Endothelial cell of umbilical vein (primary cell): ENCODE measurements at regions not wholly inside any gene's neighbourhood (a gene's known extent, or its start where the extent isn't known, plus 50 kb on each side); places are given as distances from the start of the nearest gene placed in this dataset.

Source experiments
- BruUV-seq: library from RNA; stranded (reverse); fragments of 400-500 nt; replicated peaks from 2 replicates; lab custom pipeline; 2021; lab: Mats Ljungman, UMichigan
- CTCF ChIA-PET: fragments of 300-600, 350-600 bp; sonication (Branson Sonifier 250); formaldehyde crosslinking; loops from one replicate; lab custom pipeline; 2021; ENCODE audit warnings: antibody characterized with exemption, inconsistent platforms; lab: Charles Lee
- POLR2A ChIA-PET: fragments of 300-600, 350-600 bp; sonication (Branson Sonifier 250); formaldehyde crosslinking; loops from one replicate; lab custom pipeline; 2021; ENCODE audit warnings: antibody characterized with exemption, inconsistent platforms; lab: Charles Lee
- DNase-seq: peaks from one replicate; pipeline ENCODE4 v3.0.0-alpha.2; 2011; ENCODE audit warnings: low read depth, low spot score
- FAIRE-seq: peaks from 2 replicates; lab custom pipeline; 2011; peaks lifted over from hg19 to GRCh38; lab: Jason Lieb, UNC
- H2AFZ ChIP-seq: 2 replicates; pipeline ENCODE4 v1.6.0; 2012; ENCODE audit warnings: low read depth, low read length, control low read depth, inconsistent platforms
- H3K27ac ChIP-seq: 2 replicates; pipeline ENCODE4 v1.5.1; 2011; ENCODE audit warnings: low read depth, mild to moderate bottlenecking, control low read depth, low read length, moderate library complexity; ENCODE audit not compliant: insufficient read depth
- H3K27me3 ChIP-seq, 2 experiments: 2 replicates each; pipeline versions ENCODE4 v1.6.0 to v1.6.1; 2011; ENCODE audit warnings: low read length in 2 of 2, mixed read lengths in 1 of 2; ENCODE audit not compliant: control insufficient read depth in 2 of 2, insufficient read depth in 2 of 2
- H3K36me3 ChIP-seq, 2 experiments: 2 replicates in 1 of 2; 3 replicates in 1 of 2; pipeline ENCODE4 v1.5.1; 2011; ENCODE audit warnings: low read length in 2 of 2, mild to moderate bottlenecking in 1 of 2, moderate library complexity in 1 of 2; ENCODE audit not compliant: control insufficient read depth in 2 of 2, insufficient read depth in 2 of 2; ENCODE audit errors: extremely low read depth in 1 of 2
- H3K4me1 ChIP-seq: 3 replicates; pipeline ENCODE4 v1.5.1; 2011; ENCODE audit warnings: mild to moderate bottlenecking, low read length; ENCODE audit not compliant: control insufficient read depth, insufficient read depth; ENCODE audit errors: extremely low read depth
- H3K4me2 ChIP-seq: 2 replicates; pipeline ENCODE4 v1.6.1; 2011; ENCODE audit warnings: low read length, control low read depth, mixed read lengths; ENCODE audit not compliant: insufficient read depth
- H3K4me3 ChIP-seq, 3 experiments: fragments of 200-600 bp in 1 of 3; sonication (generic), shearing (Covaris generic) in 1 of 3; replicated peaks in 1 of 3; 2 replicates each; pipeline ENCODE4 v1.5.1; 2011 to 2016; ENCODE audit warnings: control low read depth in 3 of 3, low read length in 3 of 3, mild to moderate bottlenecking in 2 of 3, inconsistent platforms in 1 of 3, low read depth in 1 of 3, moderate library complexity in 1 of 3; ENCODE audit not compliant: insufficient read depth in 1 of 3
- H3K79me2 ChIP-seq: 2 replicates; pipeline ENCODE4 v1.6.0; 2012; ENCODE audit warnings: low read length, inconsistent platforms; ENCODE audit not compliant: control insufficient read depth, insufficient read depth
- H3K9ac ChIP-seq: replicated peaks from 2 replicates; pipeline ENCODE3; 2011; ENCODE audit warnings: low read length, control low read depth; ENCODE audit not compliant: insufficient read depth; ENCODE audit errors: extremely low read depth
- H3K9me1 ChIP-seq: replicated peaks from 3 replicates; pipeline ENCODE4 v1.6.0; 2011; ENCODE audit warnings: mild to moderate bottlenecking, low read length; ENCODE audit not compliant: control insufficient read depth, insufficient read depth; ENCODE audit errors: extremely low read depth
- H3K9me3 ChIP-seq: replicated peaks from 2 replicates; pipeline ENCODE4 v1.5.1; 2012; ENCODE audit warnings: low read length, inconsistent platforms; ENCODE audit not compliant: control insufficient read depth, insufficient read depth
- H4K20me1 ChIP-seq: replicated peaks from 2 replicates; pipeline ENCODE3; 2011; ENCODE audit warnings: mild to moderate bottlenecking, low read length; ENCODE audit not compliant: control insufficient read depth, insufficient read depth; ENCODE audit errors: extremely low read depth
- CTCF ChIP-seq, 2 donors: IDR thresholded peaks; 1 replicate in 1 of 2; 2 replicates in 1 of 2; pipeline ENCODE4 v1.5.1; 2011; ENCODE audit warnings: low read length in 2 of 2, mild to moderate bottlenecking in 2 of 2, moderate library complexity in 2 of 2, control low read depth in 1 of 2, inconsistent platforms in 1 of 2, low read depth in 1 of 2; ENCODE audit not compliant: insufficient read depth in 1 of 2; ENCODE audit errors: extremely low read depth in 1 of 2
- EZH2 ChIP-seq: IDR thresholded peaks from 2 replicates; pipeline ENCODE4 v1.6.1; 2012; ENCODE audit warnings: borderline replicate concordance, low read depth, mild to moderate bottlenecking, moderate library complexity, low read length, inconsistent platforms; ENCODE audit not compliant: severe bottlenecking
- FOS ChIP-seq: IDR thresholded peaks from 2 replicates; pipeline ENCODE4 v1.6.1; 2011; ENCODE audit warnings: mild to moderate bottlenecking, low read length, moderate library complexity, borderline replicate concordance; ENCODE audit not compliant: insufficient read depth
- GATA2 ChIP-seq: IDR thresholded peaks from 2 replicates; pipeline ENCODE4 v1.7.0; 2011; ENCODE audit warnings: low read depth, mild to moderate bottlenecking, moderate library complexity, mixed read lengths, low read length; ENCODE audit not compliant: insufficient read length, insufficient read depth
- JUN ChIP-seq: IDR thresholded peaks from 2 replicates; pipeline ENCODE4 v1.6.1; 2011; ENCODE audit warnings: borderline replicate concordance, low read depth; ENCODE audit not compliant: insufficient read length, insufficient read depth
- MAX ChIP-seq: IDR thresholded peaks from 2 replicates; pipeline ENCODE4 v1.6.1; 2011; ENCODE audit not compliant: insufficient read depth, insufficient read length
- MYC ChIP-seq: IDR thresholded peaks from one replicate; pipeline ENCODE4 v1.6.1; 2011; ENCODE audit warnings: mild to moderate bottlenecking, low read depth, low read length
- POLR2AphosphoS5 ChIP-seq: IDR thresholded peaks from 2 replicates; pipeline ENCODE4 v1.6.1; 2012; ENCODE audit warnings: low read depth, mild to moderate bottlenecking, control low read depth, low read length, moderate library complexity; ENCODE audit not compliant: insufficient read depth
- dilution Hi-C: fragments of 300-500 bp; cut with MboI; formaldehyde crosslinking; loops from one replicate; pipeline ENCODE4 v1.15.0; 2019; ENCODE audit warnings: low sequenced_read_pairs; ENCODE audit not compliant: extremely low pct_ligation_motif_present
- intact Hi-C: fragments of 100-400 bp; cut with micrococcal nuclease; formaldehyde crosslinking; loops from one replicate; pipeline ENCODE4 v1.10.0; 2022

- dilution Hi-C loops = no loop called here
- intact Hi-C loops = no loop called here
- H3K79me2 ChIP-seq = no peaks in the 10 kb centered on the region
These were observed 60.9 kb downstream of the HES1 start for GRCh38 chr3:194196876-194197275.

GRCh38 chr3:194197396-194197960, 61.5 kb downstream of the HES1 start:
- Histone ChIP-seq H3K4me1 (peaks cover 4% of the 10 kb centered on the region), H3K4me2 (no peak overlapping the region), H3K9me3 (no peaks in the 10 kb centered on the region), H3K27ac (no peak overlapping the region), H3K4me3 (no peak overlapping the region), H2AFZ (no peak overlapping the region), H3K9me1 (no peaks in the 10 kb centered on the region), H3K9ac (no peak overlapping the region), H3K36me3 (no peaks in the 10 kb centered on the region), H4K20me1 (no peaks in the 10 kb centered on the region), H3K79me2 (no peaks in the 10 kb centered on the region), H3K27me3 (peaks cover 0 to 2% of the 10 kb centered on the region in 2 experiments)
- POLR2A ChIA-PET = no interaction called here
- dilution Hi-C loops = no loop called here
- FAIRE-seq (peak; percentile 12), DNase-seq (no peak)
- CTCF ChIA-PET = no interaction called here
- intact Hi-C loops = no loop called here
- TF ChIP-seq GATA2 (no peak), MYC (no peak), EZH2 (no peak), MAX (no peak), CTCF (IDR thresholded peaks at IDR 0.05; ENCODE audit: extremely low read depth in 1 of 2, insufficient read depth in 1 of 2, low read depth in 1 of 2, low read length in 2 of 2) (no peak), JUN (no peak), POLR2AphosphoS5 (no peak)
- no TSS peak for BruUV-seq

More at GRCh38 chr3:194196876-194197275, 60.9 kb downstream of the HES1 start:
- H3K4me3 ChIP-seq = no peak overlapping the region
- H3K9me3 ChIP-seq = no peaks in the 10 kb centered on the region
- no peak overlapping the region for H3K27ac ChIP-seq
- peaks cover 0 to 2% of the 10 kb centered on the region in 2 experiments for H3K27me3 ChIP-seq
- no peaks in the 10 kb centered on the region for H3K9me1 ChIP-seq
- BruUV-seq = no TSS peak
- TF ChIP-seq POLR2AphosphoS5 (no peak), FOS (no peak)
- FAIRE-seq = no peak
- no peak overlapping the region for H3K4me2 ChIP-seq
- CTCF ChIA-PET = no interaction called here
- no peak overlapping the region for H3K9ac ChIP-seq
- no peaks in the 10 kb centered on the region for H3K36me3 ChIP-seq
- DNase-seq = no peak
- H4K20me1 ChIP-seq = no peaks in the 10 kb centered on the region
- no peak overlapping the region for H2AFZ ChIP-seq
- H3K4me1 ChIP-seq = peaks cover 5% of the 10 kb centered on the region
- POLR2A ChIA-PET = no interaction called here
